Coronary artery (tissue), 2 donors: ENCODE measurements at regions not wholly inside any gene's neighbourhood (a gene's known extent, or its start where the extent isn't known, plus 50 kb on each side); places are given as distances from the start of the nearest gene placed in this dataset.

Experiments used
- DNase-seq: peaks from one replicate; pipeline ENCODE4 v3.0.0-alpha.2; 2017; ENCODE audit warnings: low spot score
- H3K27ac ChIP-seq, 2 donors: fragments of 200-600 bp; sonication (generic); one replicate each; pipeline ENCODE4 v1.5.1; 2016 to 2019
- H3K4me3 ChIP-seq: fragments of 200-600 bp; sonication (generic); 2 replicates; pipeline ENCODE4 v1.5.1; 2016; ENCODE audit warnings: mild to moderate bottlenecking, moderate library complexity
- CTCF ChIP-seq: fragments of 200-600 bp; sonication (generic); IDR thresholded peaks from one replicate; pipeline ENCODE4 v1.5.1; 2019; ENCODE audit warnings: antibody characterized with exemption

- DNase-seq = no peak
- Histone ChIP-seq H3K27ac (no peak overlapping the region), H3K4me3 (no peak overlapping the region)
- TF ChIP-seq CTCF = no peak
Measured at GRCh38 chr3:74351213-74351612, 263.2 kb downstream of the CNTN3 start.

GRCh38 chr3:74349015-74349414 is 265.4 kb downstream of the CNTN3 start:
- no peak for DNase-seq
- Histone ChIP-seq H3K27ac (no peak overlapping the region), H3K4me3 (no peak overlapping the region)
- TF ChIP-seq CTCF = no peak

DNA sequence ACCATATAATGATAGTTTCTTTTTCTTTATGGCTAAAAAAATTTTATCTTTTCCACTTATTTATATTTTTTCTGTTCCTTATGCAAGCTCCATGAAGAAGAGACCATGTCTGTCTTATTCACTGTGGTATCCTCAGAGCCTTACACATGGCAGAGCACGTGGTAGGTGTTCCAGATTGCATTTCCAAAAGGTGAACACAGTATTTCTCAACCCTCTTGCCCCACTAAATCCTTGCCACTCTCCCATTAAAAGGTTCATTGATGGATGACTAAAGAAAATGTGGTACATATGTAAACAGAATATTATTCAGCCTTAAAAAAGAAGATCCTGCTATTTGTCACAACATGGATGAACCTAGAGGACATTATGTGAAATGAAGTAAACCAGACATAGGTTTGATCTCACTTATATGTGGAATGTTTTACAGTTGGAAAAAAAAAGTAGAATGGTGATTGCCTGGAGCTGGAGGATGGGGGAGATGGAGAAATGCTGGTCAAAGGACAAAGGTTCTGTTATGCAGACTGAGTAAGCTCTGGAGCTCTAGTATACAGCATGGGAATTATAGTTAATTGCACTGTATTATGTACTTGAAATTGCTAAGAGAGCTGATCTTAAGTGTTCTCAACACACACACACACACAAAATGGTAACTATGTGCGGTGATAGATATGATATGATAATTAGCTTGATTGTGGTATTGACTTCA is 266.7 kb downstream of the CNTN3 start:
- H3K27ac ChIP-seq = no peak overlapping the region
- no peak overlapping the region for H3K4me3 ChIP-seq
- TF ChIP-seq CTCF = no peak
- DNase-seq = no peak

DNA sequence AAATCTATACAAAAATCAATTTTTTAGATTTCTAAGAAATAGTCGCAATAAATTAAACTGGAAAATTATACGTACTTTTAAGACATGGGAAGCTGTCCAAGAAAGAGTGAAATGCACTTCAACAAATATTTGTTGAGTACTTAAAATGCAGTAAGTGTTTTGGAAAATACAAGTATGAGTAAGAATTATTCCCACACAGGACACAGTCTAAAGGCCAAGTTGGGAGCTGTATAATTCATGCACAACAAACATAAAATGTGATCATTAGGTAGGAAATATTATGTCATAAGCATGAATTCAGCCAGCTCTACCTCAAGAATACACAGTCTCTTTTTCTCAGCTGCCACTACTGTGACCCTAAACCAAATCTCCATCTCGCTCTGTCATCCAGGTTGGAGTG is 267.6 kb downstream of the CNTN3 start:
- no peak for TF ChIP-seq CTCF
- H3K27ac ChIP-seq = no peak overlapping the region
- no peak overlapping the region for H3K4me3 ChIP-seq
- no peak for DNase-seq

DNA sequence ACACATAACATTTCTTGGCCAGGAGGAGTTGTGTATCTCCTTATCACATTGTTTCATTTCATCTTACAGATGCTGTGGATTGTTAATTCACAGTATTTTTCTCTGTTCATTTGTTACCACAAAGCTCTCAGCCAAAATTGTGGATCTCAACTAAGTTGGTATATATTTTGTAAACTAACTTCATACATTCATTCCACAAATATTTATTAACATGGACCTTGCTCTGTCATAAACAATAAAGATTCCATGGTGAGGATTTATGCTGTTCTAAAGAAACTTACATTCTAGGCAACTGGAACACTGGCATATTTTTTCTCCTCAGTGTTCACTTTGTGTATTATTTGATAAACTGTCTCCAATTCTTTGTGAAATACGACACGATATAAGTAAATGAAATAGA is 268.8 kb downstream of the CNTN3 start:
- Histone ChIP-seq H3K27ac (no peak overlapping the region), H3K4me3 (no peak overlapping the region)
- DNase-seq = no peak
- TF ChIP-seq CTCF = no peak

- Histone ChIP-seq H3K27ac (no peak overlapping the region), H3K4me3 (no peak overlapping the region)
- no peak for TF ChIP-seq CTCF
- DNase-seq = no peak
Measured at GRCh38 chr3:74344865-74345440, 269.5 kb downstream of the CNTN3 start.

- DNase-seq = no peak
- no peak overlapping the region for H3K4me3 ChIP-seq
- H3K27ac ChIP-seq = no peak overlapping the region
- TF ChIP-seq CTCF = no peak
Measured at GRCh38 chr3:74343391-74343790, 271.1 kb downstream of the CNTN3 start.
